Nephron (organoid): ENCODE measurements at regions not wholly inside any gene's neighbourhood (a gene's known extent, or its start where the extent isn't known, plus 50 kb on each side); places are given as distances from the start of the nearest gene placed in this dataset.
"Not testable (repeated sequence)": the region's sequence is repeated elsewhere in the genome, so short reads cannot be mapped to it uniquely, and the experiment has no call there.

ENCODE experiments used
- H3K27ac Mint-ChIP-seq, 3 experiments: 2 replicates each; pipeline ENCODE4 v1.8.0; 2020; ENCODE audit warnings: mixed read lengths in 3 of 3, mild to moderate bottlenecking in 2 of 3, moderate library complexity in 1 of 3
- H3K27me3 Mint-ChIP-seq: 2 replicates; pipeline ENCODE4 v1.8.0; 2021; ENCODE audit warnings: low read depth, mild to moderate bottlenecking, moderate library complexity, mixed read lengths
- H3K36me3 Mint-ChIP-seq: 2 replicates; pipeline ENCODE4 v1.8.0; 2020; ENCODE audit warnings: low read depth, mixed read lengths
- H3K4me1 Mint-ChIP-seq: 2 replicates; pipeline ENCODE4 v1.8.0; 2020; ENCODE audit warnings: mixed read lengths
- H3K4me3 Mint-ChIP-seq, 3 experiments: 2 replicates each; pipeline ENCODE4 v1.8.0; 2020; ENCODE audit warnings: mild to moderate bottlenecking in 3 of 3, mixed read lengths in 3 of 3, moderate library complexity in 2 of 3
- H3K9me3 Mint-ChIP-seq: 2 replicates; pipeline ENCODE4 v1.8.0; 2020; ENCODE audit warnings: mixed read lengths
- TF ChIP-seq, protein P1 (sequence below), 3 experiments: fragments of 200-600 bp; sonication (generic); IDR thresholded peaks; one replicate each; pipeline ENCODE4 v1.5.0; 2021; ENCODE audit warnings: antibody characterized with exemption in 3 of 3; ENCODE audit not compliant: unreplicated experiment in 3 of 3

DNA sequence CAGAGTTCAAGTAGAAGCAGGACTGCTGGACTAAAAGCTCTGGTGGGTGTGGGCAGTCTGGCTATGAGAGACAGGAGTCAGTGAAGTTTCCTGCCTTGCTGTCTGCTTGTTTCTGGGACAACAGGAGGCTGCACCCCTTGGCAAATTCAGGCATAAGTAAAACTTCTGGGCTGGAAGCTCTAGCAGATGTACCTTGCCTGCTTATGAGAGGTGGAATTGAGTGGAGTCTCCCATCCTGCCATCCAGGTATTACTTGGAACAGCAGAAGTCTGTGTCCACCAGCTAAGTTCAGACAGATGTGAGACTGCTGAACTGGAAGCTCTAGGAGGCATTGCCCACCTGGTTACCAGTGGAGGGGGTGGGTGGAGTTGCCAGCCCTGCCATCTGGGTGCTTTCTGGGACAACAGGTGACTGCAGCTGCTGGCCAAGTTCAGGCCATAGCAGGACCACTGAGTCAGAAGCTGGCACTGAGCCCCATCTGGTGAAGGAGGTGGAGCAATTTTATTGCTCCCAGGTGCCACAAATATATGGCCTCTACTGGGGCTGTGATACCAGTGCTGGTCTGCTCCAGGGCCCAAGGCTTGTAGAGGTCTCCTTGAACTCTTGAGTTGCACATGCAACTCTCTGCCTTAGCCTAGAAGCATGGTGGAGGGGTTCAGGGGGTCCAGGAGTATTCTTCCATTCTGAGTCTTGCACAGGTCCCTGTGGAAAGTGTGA, 199.4 kb upstream of the FN1 start:
- TF ChIP-seq, protein P1, sequence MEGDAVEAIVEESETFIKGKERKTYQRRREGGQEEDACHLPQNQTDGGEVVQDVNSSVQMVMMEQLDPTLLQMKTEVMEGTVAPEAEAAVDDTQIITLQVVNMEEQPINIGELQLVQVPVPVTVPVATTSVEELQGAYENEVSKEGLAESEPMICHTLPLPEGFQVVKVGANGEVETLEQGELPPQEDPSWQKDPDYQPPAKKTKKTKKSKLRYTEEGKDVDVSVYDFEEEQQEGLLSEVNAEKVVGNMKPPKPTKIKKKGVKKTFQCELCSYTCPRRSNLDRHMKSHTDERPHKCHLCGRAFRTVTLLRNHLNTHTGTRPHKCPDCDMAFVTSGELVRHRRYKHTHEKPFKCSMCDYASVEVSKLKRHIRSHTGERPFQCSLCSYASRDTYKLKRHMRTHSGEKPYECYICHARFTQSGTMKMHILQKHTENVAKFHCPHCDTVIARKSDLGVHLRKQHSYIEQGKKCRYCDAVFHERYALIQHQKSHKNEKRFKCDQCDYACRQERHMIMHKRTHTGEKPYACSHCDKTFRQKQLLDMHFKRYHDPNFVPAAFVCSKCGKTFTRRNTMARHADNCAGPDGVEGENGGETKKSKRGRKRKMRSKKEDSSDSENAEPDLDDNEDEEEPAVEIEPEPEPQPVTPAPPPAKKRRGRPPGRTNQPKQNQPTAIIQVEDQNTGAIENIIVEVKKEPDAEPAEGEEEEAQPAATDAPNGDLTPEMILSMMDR (IDR thresholded peaks at IDR 0.05; ENCODE audit: unreplicated experiment in 3 of 3): no peak
- no peak overlapping the region for H3K27ac Mint-ChIP-seq
- no peaks in the 10 kb centered on the region for H3K4me1 Mint-ChIP-seq
- H3K36me3 Mint-ChIP-seq: peaks cover 6% of the 10 kb centered on the region
- peaks cover 67% of the 10 kb centered on the region for H3K9me3 Mint-ChIP-seq
- no peak overlapping the region for H3K4me3 Mint-ChIP-seq
- no peaks in the 10 kb centered on the region for H3K27me3 Mint-ChIP-seq

GRCh38 chr2:215633360-215633759, 197.5 kb upstream of the FN1 start:
- H3K4me1 Mint-ChIP-seq: no peaks in the 10 kb centered on the region
- H3K4me3 Mint-ChIP-seq: no peak overlapping the region
- no peaks in the 10 kb centered on the region for H3K27me3 Mint-ChIP-seq
- peaks cover 57% of the 10 kb centered on the region for H3K9me3 Mint-ChIP-seq
- H3K36me3 Mint-ChIP-seq: peaks cover 6% of the 10 kb centered on the region
- no peak overlapping the region for H3K27ac Mint-ChIP-seq
- TF ChIP-seq, protein P1 (IDR thresholded peaks at IDR 0.05; ENCODE audit: unreplicated experiment in 3 of 3): no peak

- TF ChIP-seq, protein P1 (IDR thresholded peaks at IDR 0.05; ENCODE audit: unreplicated experiment in 3 of 3): no peak
- Mint-ChIP-seq H3K27ac (no peak overlapping the region), H3K36me3 (peaks cover 6% of the 10 kb centered on the region), H3K4me1 (peaks cover 7% of the 10 kb centered on the region), H3K27me3 (no peaks in the 10 kb centered on the region), H3K4me3 (no peak overlapping the region), H3K9me3 (peaks cover 51% of the 10 kb centered on the region)
Measured at GRCh38 chr2:215631696-215632095, 195.8 kb upstream of the FN1 start.

GRCh38 chr2:215630796-215631195, 194.9 kb upstream of the FN1 start:
- not testable (repeated sequence) for H3K27me3 Mint-ChIP-seq, H3K4me3 Mint-ChIP-seq, H3K27ac Mint-ChIP-seq, H3K36me3 Mint-ChIP-seq
- Mint-ChIP-seq H3K9me3 (peaks cover 46% of the 10 kb centered on the region), H3K4me1 (peaks cover 11% of the 10 kb centered on the region)

GRCh38 chr2:215627771-215628170, 191.9 kb upstream of the FN1 start:
- TF ChIP-seq, protein P1 (IDR thresholded peaks at IDR 0.05; ENCODE audit: unreplicated experiment in 3 of 3): no peak
- no peak overlapping the region for H3K4me3 Mint-ChIP-seq
- H3K4me1 Mint-ChIP-seq: peaks cover 28% of the 10 kb centered on the region
- no peaks in the 10 kb centered on the region for H3K27me3 Mint-ChIP-seq
- H3K36me3 Mint-ChIP-seq: peaks cover under 1% of the 10 kb centered on the region
- H3K27ac Mint-ChIP-seq: no peak overlapping the region
- peaks cover 25% of the 10 kb centered on the region for H3K9me3 Mint-ChIP-seq

DNA sequence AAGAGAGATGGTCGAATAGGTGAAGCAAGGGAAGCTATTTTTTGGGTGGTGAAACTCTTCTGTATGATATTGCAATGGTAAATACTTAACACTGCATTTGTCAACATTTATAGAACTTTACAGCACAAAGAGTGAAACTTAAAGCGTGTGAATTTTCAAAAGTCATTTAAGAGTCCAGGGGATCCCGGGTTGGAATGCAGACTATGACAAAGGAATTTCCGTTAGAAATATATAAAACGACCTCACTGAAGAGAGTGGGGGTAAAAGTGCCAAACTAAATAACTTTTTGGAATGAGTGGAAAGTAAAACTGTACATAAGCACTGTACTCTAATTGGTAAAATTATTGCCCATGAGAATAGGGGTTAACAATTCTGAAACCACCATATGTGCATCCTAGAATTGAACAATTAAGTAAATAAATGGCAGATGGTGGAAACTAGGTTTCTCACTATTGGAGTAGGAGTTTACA, 191.0 kb upstream of the FN1 start:
- Mint-ChIP-seq H3K9me3 (peaks cover 17% of the 10 kb centered on the region), H3K36me3 (no peaks in the 10 kb centered on the region), H3K27me3 (no peaks in the 10 kb centered on the region), H3K4me1 (peaks cover 32% of the 10 kb centered on the region), H3K27ac (peak overlapping the region; percentile 6 to 71 (median 56)), H3K4me3 (peak overlapping the region in 1 of 3 experiments; percentile 1)
- TF ChIP-seq, protein P1 (IDR thresholded peaks at IDR 0.05; ENCODE audit: unreplicated experiment in 3 of 3): no peak
